HG02642 (cell line): ENCODE measurements at regions not wholly inside any gene's neighbourhood (a gene's known extent, or its start where the extent isn't known, plus 50 kb on each side); places are given as distances from the start of the nearest gene placed in this dataset.

Experiments used
- ATAC-seq: cut with Tn5 transposase; IDR thresholded peaks from one replicate; pipeline ENCODE4 v1.9.1; 2021; ENCODE audit warnings: mild to moderate bottlenecking; ENCODE audit not compliant: unreplicated experiment, poor library complexity

GRCh38 chr11:10916665-10917064 lies 58.8 kb upstream of the ZBED5 start:
- no peak for ATAC-seq

- ATAC-seq, result no peak
Measured at GRCh38 chr11:10914050-10914449, 56.2 kb upstream of the ZBED5 start.

- no peak for ATAC-seq
Measured at GRCh38 chr11:10913075-10913474, 55.2 kb upstream of the ZBED5 start.

- no peak for ATAC-seq
Measured at GRCh38 chr11:10911907-10912306, 54.1 kb upstream of the ZBED5 start.

- ATAC-seq, result no peak
Measured at GRCh38 chr11:10909141-10909883, 51.5 kb upstream of the ZBED5 start.

- no peak for ATAC-seq
Measured at GRCh38 chr11:10908215-10908951, 50.5 kb upstream of the ZBED5 start.
